ENCODE measurements at regions not wholly inside any gene's neighbourhood (a gene's known extent, or its start where the extent isn't known, plus 50 kb on each side); places are given as distances from the start of the nearest gene placed in this dataset.

DNA sequence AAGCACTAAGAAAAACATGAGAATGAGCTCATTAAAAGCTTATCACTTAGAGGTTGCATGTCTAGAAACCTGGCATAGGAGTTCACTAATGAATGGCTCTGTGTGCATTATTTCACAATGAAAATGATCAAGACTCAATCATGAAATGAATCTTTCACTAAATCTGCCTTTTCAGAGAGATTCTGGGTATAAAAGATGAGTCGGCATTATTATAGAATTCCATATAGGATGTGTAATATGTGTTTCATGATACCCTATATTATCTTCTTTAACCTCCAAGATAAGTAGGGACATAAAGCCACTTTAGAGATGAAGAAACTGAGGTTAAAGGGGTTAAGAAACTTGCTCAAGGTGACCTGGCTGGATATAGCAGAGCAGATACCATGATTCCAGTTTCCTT, 368.1 kb downstream of the DUSP10 start:
- DNase-seq = no peak

DNA sequence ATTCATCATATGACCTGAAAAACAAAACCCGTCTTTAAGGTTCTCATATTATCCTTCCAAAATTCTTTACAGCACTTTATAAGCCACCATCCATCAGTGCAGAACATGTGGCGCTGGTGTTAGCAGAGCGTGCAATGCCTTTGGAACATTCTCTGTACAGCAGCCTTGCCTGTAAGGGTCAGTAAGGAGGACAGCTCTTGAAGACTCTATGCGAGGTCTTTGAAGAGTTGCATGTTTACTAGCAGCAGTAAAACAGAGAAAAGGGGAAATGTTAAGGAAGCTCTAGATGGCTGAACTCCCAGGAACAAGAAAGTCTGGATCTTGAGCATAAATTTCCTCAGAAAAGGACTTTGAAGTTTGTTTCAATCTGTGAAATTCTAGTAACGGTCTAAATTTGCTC, 365.6 kb downstream of the DUSP10 start:
- DNase-seq = no peak

GRCh38 chr1:221381910-221382623, 359.8 kb downstream of the DUSP10 start:
- DNase-seq = no peak

- DNase-seq = no peak
Observed at GRCh38 chr1:221392453-221392852, 349.4 kb downstream of the DUSP10 start.

DNA sequence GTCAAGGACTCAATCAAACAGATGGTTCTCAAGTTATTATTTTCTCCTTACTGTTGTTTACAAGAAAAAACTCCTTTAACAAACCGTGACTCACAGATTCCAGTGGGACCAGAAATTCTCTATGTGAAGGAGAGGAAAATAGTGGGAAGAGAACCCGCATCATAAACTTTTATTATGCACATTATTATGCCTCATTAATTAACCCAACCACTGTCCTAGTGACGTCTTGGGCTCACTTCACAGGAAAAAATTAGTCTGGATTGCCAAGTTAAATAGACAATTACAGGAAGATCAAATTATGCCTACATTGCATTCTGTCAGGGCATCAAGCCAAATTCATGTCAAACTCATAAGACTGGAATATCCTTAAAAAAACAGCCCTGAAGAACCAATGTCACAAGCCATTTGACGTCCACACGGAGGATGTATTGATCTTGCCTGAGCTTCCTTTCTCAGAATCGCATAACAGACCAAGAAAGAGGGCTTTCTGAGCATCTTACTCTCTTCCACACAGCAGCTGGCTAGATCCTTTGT, 347.8 kb downstream of the DUSP10 start:
- no peak for DNase-seq

DNA sequence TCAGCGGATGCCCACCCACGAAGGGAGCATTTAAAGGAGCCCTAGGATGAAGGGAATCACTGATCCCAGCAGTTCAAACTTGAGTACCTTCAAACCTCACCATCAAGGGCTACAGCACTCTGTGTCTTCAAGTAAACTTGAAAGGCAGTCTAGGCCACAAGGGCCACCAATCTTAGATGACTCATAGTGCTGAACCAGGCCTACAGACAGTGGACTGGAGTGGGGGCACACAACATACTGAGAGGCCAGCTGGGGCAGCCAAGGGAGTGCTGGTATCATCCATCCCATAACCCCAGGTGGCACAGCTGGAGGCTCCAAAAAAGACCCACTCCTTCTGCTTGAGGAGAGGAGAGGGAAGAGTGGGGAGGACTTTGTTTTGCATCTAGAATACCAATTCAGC, 345.4 kb downstream of the DUSP10 start:
- no peak for DNase-seq

DNA sequence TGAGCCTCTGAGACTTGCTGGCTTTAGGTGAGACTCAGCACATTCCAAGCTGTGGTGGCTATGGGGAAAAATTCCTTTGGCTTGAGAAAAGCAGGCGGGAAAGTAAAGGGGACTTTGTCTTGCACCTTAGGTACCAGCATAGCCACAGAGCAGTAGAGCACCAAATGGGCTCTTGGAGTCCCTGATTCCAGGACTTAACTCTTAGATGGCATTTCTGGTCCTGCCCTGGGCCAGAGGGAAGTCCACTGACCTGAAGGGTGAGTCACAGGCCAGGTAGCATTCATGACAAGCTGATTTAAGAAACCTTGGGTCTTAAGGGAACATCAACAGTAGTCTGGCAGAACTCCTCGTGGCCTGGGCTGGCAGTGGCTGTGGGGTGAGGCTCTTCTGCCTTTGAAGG, 344.7 kb downstream of the DUSP10 start:
- no peak for DNase-seq

- no peak for DNase-seq
Observed at GRCh38 chr1:221397606-221398005, 344.3 kb downstream of the DUSP10 start.

- no peak for DNase-seq
Observed at GRCh38 chr1:221405146-221405545, 336.7 kb downstream of the DUSP10 start.

- no peak for DNase-seq
Observed at GRCh38 chr1:221408117-221408803, 333.6 kb downstream of the DUSP10 start.

GRCh38 chr1:221411283-221411682, 330.6 kb downstream of the DUSP10 start:
- DNase-seq = no peak

DNA sequence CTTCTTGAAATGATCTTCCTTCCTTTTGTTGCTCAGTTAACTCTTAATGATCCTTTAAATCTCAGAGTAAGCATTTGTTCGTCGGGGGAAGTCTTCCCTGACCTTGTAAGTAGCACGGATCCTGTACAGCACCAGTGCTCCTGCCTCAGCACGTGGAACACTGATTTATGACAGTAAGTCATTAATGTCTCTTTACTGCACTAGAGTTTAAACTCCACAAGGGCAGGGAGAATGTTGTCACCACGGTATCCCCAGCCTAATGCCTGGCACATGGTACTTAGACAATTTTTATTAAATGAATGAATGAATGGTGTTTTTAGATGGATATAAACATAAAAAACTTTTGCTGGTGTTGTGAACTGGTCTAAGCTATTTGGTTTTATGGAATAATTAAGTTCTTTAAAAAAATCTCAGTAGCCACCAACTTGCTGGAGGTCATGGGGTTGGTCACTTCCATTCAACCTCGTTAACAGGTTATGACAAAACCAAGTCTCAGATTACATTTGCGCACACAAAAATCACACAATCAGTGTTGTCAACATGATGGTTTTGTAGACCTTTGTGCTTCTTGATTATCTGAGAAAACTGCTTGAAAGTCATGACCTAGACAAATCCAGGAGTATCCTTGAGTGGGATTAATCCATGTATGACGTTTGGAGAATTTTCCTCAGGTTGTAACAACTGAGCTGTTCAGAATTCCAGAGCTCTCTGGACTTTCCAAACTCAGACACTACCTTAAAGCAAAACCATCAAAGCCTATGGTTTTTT, 326.9 kb downstream of the DUSP10 start:
- no peak for DNase-seq

DNA sequence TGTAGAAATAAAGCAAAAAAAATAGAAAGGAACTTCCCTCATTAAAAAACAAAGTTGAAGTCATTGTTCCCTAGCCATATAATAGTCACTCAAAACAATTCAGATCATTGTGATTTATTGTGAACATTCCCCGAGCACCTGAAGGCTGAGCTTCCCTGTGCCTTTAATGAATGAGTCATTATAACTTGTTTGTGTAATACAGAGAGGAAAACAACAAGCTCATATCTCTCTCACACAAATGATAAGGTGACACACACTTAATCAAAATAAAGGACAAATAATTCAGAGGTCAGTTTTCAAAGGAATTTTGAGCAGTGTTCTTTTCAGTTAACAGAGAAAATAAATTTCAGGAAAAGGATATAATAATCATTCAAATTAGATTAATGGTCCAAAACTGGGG, 326.2 kb downstream of the DUSP10 start:
- DNase-seq = no peak

DNA sequence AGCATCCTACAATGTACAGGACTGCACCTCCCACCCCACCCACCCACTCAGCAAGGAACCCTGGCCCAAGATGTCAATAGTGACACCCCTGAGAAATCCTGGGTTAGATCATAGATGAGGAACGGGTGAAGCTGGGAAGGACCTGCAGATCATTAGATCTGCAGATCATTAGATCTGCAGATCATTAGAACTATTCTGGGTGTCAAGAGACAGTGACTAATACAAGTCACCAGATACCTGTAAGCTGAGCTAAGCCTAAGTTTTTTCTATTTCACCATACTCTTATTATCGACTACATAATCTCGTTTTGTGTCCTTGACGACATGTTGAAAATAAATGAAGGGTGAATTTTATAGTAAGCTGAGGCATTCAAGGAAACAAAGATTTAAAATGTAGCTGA, 325.7 kb downstream of the DUSP10 start:
- no peak for DNase-seq

DNA sequence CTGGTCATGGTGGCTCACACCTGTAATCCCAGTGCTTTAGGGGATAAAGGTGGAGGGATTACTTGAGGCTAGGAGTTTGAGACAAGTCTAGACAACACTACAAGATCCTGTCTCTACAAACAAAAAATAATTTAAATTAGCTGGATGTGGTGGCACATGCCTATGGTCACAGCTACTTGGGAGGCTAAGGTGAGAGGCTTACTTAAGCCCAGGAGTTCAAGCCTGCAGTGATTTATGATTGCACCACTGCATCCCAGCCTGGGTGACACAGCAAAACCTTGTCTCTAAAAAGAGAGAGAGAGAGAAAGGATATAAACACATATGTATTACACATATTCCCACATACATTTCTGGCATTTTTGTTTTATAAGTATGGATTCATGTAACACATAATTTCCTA, 325.2 kb downstream of the DUSP10 start:
- no peak for DNase-seq

DNA sequence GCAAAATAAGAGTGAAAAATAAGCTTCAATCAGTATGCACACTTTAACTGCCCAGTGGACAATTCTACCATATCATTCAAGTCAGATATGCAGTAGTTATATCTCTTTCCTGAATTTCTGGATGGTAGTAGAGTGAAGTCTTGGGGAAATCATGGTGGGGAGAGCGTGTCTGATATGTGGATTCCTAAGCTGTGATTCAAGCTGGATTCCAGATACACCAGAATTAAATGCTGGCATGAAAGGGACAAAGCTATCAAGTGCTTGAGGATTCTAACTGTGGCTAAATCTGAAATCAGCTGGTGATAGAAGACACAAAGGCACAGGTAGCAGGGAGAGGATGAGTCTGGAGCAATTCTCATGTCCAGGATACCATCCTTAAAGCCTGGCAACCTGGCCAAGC, 323.5 kb downstream of the DUSP10 start:
- no peak for DNase-seq

DNA sequence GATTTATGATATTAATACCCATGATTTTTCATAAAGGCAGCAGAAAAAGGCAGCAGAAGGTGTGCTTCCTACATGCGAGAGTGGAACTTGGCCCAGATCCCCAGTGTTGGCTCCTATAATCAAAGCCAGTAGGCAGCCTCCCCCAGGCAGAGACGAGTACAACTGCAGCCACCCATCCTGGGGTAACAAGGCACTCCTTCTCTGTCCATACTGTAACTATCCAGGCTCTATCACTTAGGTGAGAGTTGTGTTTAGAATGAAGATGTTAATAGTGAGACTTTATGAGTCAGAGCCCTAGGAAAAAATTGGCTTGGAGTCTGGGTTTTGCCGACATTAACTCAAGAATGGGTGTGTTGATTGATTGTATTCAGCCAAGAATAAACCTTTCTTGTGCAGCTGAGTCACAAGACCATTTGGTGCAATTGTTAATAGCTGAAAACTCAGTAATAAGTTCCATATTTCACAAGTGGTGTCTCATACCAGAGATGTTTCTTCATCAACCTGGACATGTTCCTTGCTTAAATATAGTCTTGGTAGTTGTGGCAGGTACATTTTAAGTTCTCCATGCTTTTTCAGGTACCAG, 322.3 kb downstream of the DUSP10 start:
- no peak for DNase-seq

- DNase-seq = no peak
Observed at GRCh38 chr1:221429264-221429663, 312.6 kb downstream of the DUSP10 start.

GRCh38 chr1:221430152-221430960, 311.5 kb downstream of the DUSP10 start:
- peak; percentile 1 for DNase-seq

- no peak for DNase-seq
Observed at GRCh38 chr1:221431068-221431651, 310.7 kb downstream of the DUSP10 start.

GRCh38 chr1:221431961-221432360, 309.9 kb downstream of the DUSP10 start:
- DNase-seq = no peak

- peak; percentile 49 for DNase-seq
Observed at GRCh38 chr1:221435504-221435904, 306.4 kb downstream of the DUSP10 start.

All from hematopoietic multipotent progenitor cell treated with erythropoietin and hydrocortisone succinate and interleukin-3 and kit ligand, for 8 days (in vitro differentiated cells).